Adrenal gland (tissue), 9 donors: ENCODE measurements at regions not wholly inside any gene's neighbourhood (a gene's known extent, or its start where the extent isn't known, plus 50 kb on each side); places are given as distances from the start of the nearest gene placed in this dataset.

ENCODE experiments used
- DNase-seq, 7 donors: peaks; one replicate each; pipeline ENCODE4 v3.0.0-alpha.2; 2019 to 2020
- H3K27ac ChIP-seq, 5 donors: fragments of 200-600 bp; sonication (generic) in 4 of 5; 1 replicate in 3 of 5; 2 replicates in 2 of 5; pipeline versions ENCODE4 v1.5.1 to v1.8.0; 2016 to 2020; ENCODE audit warnings: mild to moderate bottlenecking in 1 of 5
- H3K27me3 ChIP-seq: fragments of 200-600 bp; 2 replicates; pipeline ENCODE4 v1.8.0; 2021
- H3K36me3 ChIP-seq, 2 donors: fragments of 200-600 bp; replicated peaks in 1 of 2; 1 replicate in 1 of 2; 2 replicates in 1 of 2; pipeline versions ENCODE4 v1.5.1 to v1.8.0; 2018 to 2022
- H3K4me1 ChIP-seq, 2 donors: fragments of 200-600 bp; replicated peaks in 1 of 2; 1 replicate in 1 of 2; 2 replicates in 1 of 2; pipeline versions ENCODE4 v1.5.1 to v1.8.0; 2018 to 2021
- H3K4me3 ChIP-seq, 4 donors: fragments of 200-600 bp; sonication (generic) in 3 of 4; one replicate each; pipeline ENCODE4 v1.5.1; 2016 to 2018
- H3K9me3 ChIP-seq, 3 donors: fragments of 200-600 bp; sonication (generic) in 1 of 3; replicated peaks in 1 of 3; 1 replicate in 2 of 3; 2 replicates in 1 of 3; pipeline versions ENCODE4 v1.5.1 to v1.8.0; 2016 to 2021
- POLR2A ChIP-seq, 2 donors: fragments of 450-650 bp; IDR thresholded peaks; one replicate each; pipeline ENCODE4 v1.6.1; 2017; ENCODE audit warnings: antibody characterized with exemption in 2 of 2, mild to moderate bottlenecking in 2 of 2, moderate library complexity in 1 of 2
- WGBS, 4 donors: extraction: QIAGEN DNeasy Blood & Tissue Kit in 2 of 4; methylation state at CpG; one replicate each; pipeline versions ENCODE4 v1.1.5 to v1.1.7; 2013 to 2017; 5-methylcytosine and 5-hydroxymethylcytosine counted together
- intact Hi-C, 2 donors: fragments of 100-400 bp; cut with DNase I; formaldehyde crosslinking; loops; one replicate each; pipeline versions ENCODE4 v1.14.1 to v1.15.0; 2022 to 2023
- TF ChIP-seq, protein P1 (sequence below), 6 experiments: fragments of 450-650 bp in 4 of 6; fragments of 200-600 bp in 2 of 6; sonication (generic) in 1 of 6; IDR thresholded peaks; 1 replicate in 5 of 6; 2 replicates in 1 of 6; pipeline versions ENCODE4 v1.5.1 to v1.8.0; 2016 to 2021; ENCODE audit warnings: antibody characterized with exemption in 6 of 6, mild to moderate bottlenecking in 2 of 6, moderate library complexity in 1 of 6
- donor health status: healthy with polysubstance abuse.
- donor health status: Bipolar disorder and iron deficiency.
- donor health status: DM: yes; HTN: yes; CAD: no.
- donor health status: DM: no; HTN: no; CAD: no.
- donor health status: DM: no; HTN: no; CAD: no.

DNA sequence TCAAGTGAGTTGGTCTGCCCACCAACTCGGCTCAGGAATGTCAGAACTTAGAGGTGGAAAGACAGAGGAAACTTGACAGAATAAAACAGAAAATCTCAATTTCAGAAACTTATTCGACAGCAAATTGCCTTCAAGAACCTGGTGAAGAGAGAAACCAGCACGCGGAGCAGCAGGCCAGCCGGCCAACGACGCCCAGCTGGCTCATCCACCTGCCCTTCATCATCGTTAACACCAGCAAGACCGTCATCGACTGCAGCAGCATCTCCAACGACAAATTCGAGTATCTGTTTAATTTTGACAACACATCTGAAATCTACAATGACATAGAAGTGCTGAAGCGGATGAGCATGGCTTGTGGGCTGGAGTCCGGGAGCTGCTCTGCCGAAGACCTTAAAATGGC lies 350.8 kb upstream of the CAMK1G start:
- no peaks in the 10 kb centered on the region for H3K36me3 ChIP-seq
- H3K27ac ChIP-seq = no peak overlapping the region
- WGBS, 4 donors = 88 to 95% (median 91%) methylated on average over 15 of the region's 15 CpGs
- intact Hi-C loops = no loop called here
- DNase-seq = no peak
- H3K27me3 ChIP-seq = peaks cover 15% of the 10 kb centered on the region
- H3K4me1 ChIP-seq = no peaks in the 10 kb centered on the region
- TF ChIP-seq, protein P1, sequence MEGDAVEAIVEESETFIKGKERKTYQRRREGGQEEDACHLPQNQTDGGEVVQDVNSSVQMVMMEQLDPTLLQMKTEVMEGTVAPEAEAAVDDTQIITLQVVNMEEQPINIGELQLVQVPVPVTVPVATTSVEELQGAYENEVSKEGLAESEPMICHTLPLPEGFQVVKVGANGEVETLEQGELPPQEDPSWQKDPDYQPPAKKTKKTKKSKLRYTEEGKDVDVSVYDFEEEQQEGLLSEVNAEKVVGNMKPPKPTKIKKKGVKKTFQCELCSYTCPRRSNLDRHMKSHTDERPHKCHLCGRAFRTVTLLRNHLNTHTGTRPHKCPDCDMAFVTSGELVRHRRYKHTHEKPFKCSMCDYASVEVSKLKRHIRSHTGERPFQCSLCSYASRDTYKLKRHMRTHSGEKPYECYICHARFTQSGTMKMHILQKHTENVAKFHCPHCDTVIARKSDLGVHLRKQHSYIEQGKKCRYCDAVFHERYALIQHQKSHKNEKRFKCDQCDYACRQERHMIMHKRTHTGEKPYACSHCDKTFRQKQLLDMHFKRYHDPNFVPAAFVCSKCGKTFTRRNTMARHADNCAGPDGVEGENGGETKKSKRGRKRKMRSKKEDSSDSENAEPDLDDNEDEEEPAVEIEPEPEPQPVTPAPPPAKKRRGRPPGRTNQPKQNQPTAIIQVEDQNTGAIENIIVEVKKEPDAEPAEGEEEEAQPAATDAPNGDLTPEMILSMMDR (IDR thresholded peaks at IDR 0.05) = no peak
- TF ChIP-seq POLR2A (IDR thresholded peaks at IDR 0.05) = no peak
- H3K4me3 ChIP-seq = no peak overlapping the region
- peaks cover 0 to 3% (median 0%) of the 10 kb centered on the region in 3 donors for H3K9me3 ChIP-seq

DNA sequence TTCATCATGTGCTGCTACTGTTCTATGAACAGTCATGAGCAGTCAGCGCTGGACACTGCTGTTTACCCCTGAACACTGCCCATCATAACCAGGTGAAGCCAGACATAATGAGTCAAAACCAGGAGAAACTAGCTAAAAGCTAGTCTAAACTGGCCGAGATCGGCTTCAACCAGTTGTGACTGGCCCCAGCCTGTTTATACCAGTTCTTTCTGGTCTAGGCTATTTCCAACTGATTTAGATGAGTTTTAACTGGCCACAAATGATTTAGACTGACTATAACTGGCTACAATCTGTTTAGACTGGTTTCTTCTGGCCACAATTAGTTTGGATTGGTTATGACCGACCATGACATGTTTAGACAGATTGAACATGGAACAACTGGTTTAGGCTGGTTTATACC lies 348.3 kb upstream of the CAMK1G start:
- no peak overlapping the region for H3K4me3 ChIP-seq
- H3K9me3 ChIP-seq = peaks cover 0 to 3% (median 0%) of the 10 kb centered on the region in 3 donors
- no peak for DNase-seq
- WGBS, 4 donors = 91 to 97% (median 93%) methylated on average over 4 of the region's 4 CpGs
- TF ChIP-seq POLR2A (IDR thresholded peaks at IDR 0.05) = no peak
- TF ChIP-seq, protein P1 (IDR thresholded peaks at IDR 0.05) = no peak
- H3K4me1 ChIP-seq = no peaks in the 10 kb centered on the region
- intact Hi-C loops = no loop called here
- peaks cover 15% of the 10 kb centered on the region for H3K27me3 ChIP-seq
- H3K27ac ChIP-seq = no peak overlapping the region
- no peaks in the 10 kb centered on the region for H3K36me3 ChIP-seq

DNA sequence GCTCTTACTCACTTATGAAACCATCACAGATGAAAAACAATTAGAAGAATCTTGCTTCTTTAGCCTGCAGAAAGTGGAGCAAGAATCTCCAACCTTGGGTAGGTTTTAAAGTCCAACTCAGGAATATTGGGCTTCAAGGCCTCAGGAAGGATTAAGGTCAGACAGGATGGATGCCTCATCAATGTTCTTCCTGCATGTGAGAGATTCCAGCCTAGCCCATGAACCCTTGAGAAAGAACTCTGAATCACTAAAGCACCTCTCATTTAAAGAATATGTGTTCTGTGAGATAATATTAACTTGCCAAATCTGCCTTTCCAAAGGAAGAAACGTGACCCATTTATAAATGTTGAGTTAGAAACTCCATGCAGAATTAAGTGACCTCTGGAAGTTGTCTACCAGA lies 345.2 kb upstream of the CAMK1G start:
- intact Hi-C loops = no loop called here
- H3K4me1 ChIP-seq = no peaks in the 10 kb centered on the region
- H3K27ac ChIP-seq = no peak overlapping the region
- no peaks in the 10 kb centered on the region for H3K36me3 ChIP-seq
- no peak overlapping the region for H3K4me3 ChIP-seq
- no peak for DNase-seq
- TF ChIP-seq, protein P1 (IDR thresholded peaks at IDR 0.05) = no peak
- TF ChIP-seq POLR2A (IDR thresholded peaks at IDR 0.05) = no peak
- no peaks in the 10 kb centered on the region for H3K9me3 ChIP-seq
- no peaks in the 10 kb centered on the region for H3K27me3 ChIP-seq
- WGBS, 4 donors = 56 to 72% (median 64%) methylated on average over 1 of the region's 1 CpG

DNA sequence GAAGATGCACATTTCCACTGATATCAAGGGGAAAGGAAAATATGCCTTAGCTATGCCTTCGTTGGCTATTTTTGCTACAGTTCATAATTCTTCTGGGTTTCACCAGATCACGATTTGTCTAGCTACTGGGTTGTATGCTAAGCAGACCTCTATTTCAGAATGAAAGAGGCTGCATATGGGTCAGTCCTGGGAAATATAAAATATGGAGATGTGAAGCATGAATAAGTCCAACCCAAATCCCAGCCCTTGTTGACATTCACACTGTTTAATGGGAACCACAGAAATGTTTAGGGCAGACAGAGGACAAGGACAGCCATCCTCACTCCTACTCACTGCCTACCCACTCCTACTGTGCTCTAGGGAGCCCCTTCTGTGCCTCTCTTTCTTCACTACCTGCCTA lies 343.2 kb upstream of the CAMK1G start:
- TF ChIP-seq POLR2A (IDR thresholded peaks at IDR 0.05) = no peak
- TF ChIP-seq, protein P1 (IDR thresholded peaks at IDR 0.05) = no peak
- intact Hi-C loops = no loop called here

More for the DNA sequence above, 343.2 kb upstream of the CAMK1G start:
- no peaks in the 10 kb centered on the region for H3K27me3 ChIP-seq
- H3K27ac ChIP-seq = no peak overlapping the region
- H3K4me3 ChIP-seq = no peak overlapping the region
- H3K36me3 ChIP-seq = no peaks in the 10 kb centered on the region
- no peak for DNase-seq
- H3K4me1 ChIP-seq = no peaks in the 10 kb centered on the region
- no peaks in the 10 kb centered on the region for H3K9me3 ChIP-seq
- 47 to 71% (median 62%) methylated on average over 2 of the region's 2 CpGs for WGBS, 4 donors
